ENCODE measurements at regions not wholly inside any gene's neighbourhood (a gene's known extent, or its start where the extent isn't known, plus 50 kb on each side); places are given as distances from the start of the nearest gene placed in this dataset.
"Not testable (repeated sequence)": the region's sequence is repeated elsewhere in the genome, so short reads cannot be mapped to it uniquely, and the experiment has no call there.

GRCh38 chr7:19339512-19339911 is 194.3 kb upstream of the FERD3L start:
- H3K4me3 ChIP-seq (ENCODE audit: low read length), result no peak overlapping the region
- peaks cover 3% of the 10 kb centered on the region for H3K9me3 ChIP-seq (ENCODE audit: control insufficient read depth, insufficient read depth, low read length)
- intact Hi-C loops (cut with micrococcal nuclease), result no loop called here
- DNase-seq, result no peak
- Mint-ChIP-seq H3K9me3 (peaks cover 0 to 2% of the 10 kb centered on the region in 2 donors), H3K36me3 (no peaks in the 10 kb centered on the region), H3K4me1 (no peaks in the 10 kb centered on the region), H3K27ac (no peak overlapping the region), H3K4me3 (no peak overlapping the region), H3K27me3 (ENCODE audit: low read depth in 2 of 2) (peaks cover 8 to 17% of the 10 kb centered on the region in 2 donors)
- no peaks in the 10 kb centered on the region for H3K4me1 ChIP-seq (ENCODE audit: control insufficient read depth, insufficient read depth, low read length)
- no peaks in the 10 kb centered on the region for H3K36me3 ChIP-seq (ENCODE audit: control insufficient read depth, insufficient read depth, low read length)
- WGBS (ENCODE audit: insufficient coverage), result 93% methylated on average over 11 of the region's 11 CpGs
- TF ChIP-seq, protein P1, sequence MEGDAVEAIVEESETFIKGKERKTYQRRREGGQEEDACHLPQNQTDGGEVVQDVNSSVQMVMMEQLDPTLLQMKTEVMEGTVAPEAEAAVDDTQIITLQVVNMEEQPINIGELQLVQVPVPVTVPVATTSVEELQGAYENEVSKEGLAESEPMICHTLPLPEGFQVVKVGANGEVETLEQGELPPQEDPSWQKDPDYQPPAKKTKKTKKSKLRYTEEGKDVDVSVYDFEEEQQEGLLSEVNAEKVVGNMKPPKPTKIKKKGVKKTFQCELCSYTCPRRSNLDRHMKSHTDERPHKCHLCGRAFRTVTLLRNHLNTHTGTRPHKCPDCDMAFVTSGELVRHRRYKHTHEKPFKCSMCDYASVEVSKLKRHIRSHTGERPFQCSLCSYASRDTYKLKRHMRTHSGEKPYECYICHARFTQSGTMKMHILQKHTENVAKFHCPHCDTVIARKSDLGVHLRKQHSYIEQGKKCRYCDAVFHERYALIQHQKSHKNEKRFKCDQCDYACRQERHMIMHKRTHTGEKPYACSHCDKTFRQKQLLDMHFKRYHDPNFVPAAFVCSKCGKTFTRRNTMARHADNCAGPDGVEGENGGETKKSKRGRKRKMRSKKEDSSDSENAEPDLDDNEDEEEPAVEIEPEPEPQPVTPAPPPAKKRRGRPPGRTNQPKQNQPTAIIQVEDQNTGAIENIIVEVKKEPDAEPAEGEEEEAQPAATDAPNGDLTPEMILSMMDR (IDR thresholded peaks at IDR 0.05), result no peak
- ATAC-seq, result no peak
- H3K27me3 ChIP-seq (ENCODE audit: control insufficient read depth, insufficient read depth, low read length), result no peaks in the 10 kb centered on the region
- no peak overlapping the region for H3K27ac ChIP-seq (ENCODE audit: low read length)

GRCh38 chr7:19338512-19338911 is 193.3 kb upstream of the FERD3L start:
- H3K4me1 Mint-ChIP-seq; H3K4me1 ChIP-seq (ENCODE audit: control insufficient read depth, insufficient read depth, low read length); H3K9me3 Mint-ChIP-seq; H3K9me3 ChIP-seq (ENCODE audit: control insufficient read depth, insufficient read depth, low read length); H3K27ac Mint-ChIP-seq; H3K36me3 ChIP-seq (ENCODE audit: control insufficient read depth, insufficient read depth, low read length); H3K27ac ChIP-seq (ENCODE audit: low read length); ATAC-seq; H3K4me3 Mint-ChIP-seq; H3K4me3 ChIP-seq (ENCODE audit: low read length); H3K27me3 ChIP-seq (ENCODE audit: control insufficient read depth, insufficient read depth, low read length); DNase-seq; H3K36me3 Mint-ChIP-seq; intact Hi-C loops (cut with micrococcal nuclease): not testable (repeated sequence)
- 70% methylated on average over 2 of the region's 3 CpGs for WGBS (ENCODE audit: insufficient coverage)
- H3K27me3 Mint-ChIP-seq (ENCODE audit: low read depth in 2 of 2), result peaks cover 11 to 22% of the 10 kb centered on the region in 2 donors

- H3K4me3 ChIP-seq (ENCODE audit: low read length), result no peak overlapping the region
- H3K4me1 Mint-ChIP-seq, result no peaks in the 10 kb centered on the region
- intact Hi-C loops (cut with micrococcal nuclease), result no loop called here
- peaks cover 3% of the 10 kb centered on the region for H3K9me3 ChIP-seq (ENCODE audit: control insufficient read depth, insufficient read depth, low read length)
- H3K9me3 Mint-ChIP-seq, result peaks cover 0 to 2% of the 10 kb centered on the region in 2 donors
- no peak for DNase-seq
- no peak for ATAC-seq
- H3K27me3 Mint-ChIP-seq (ENCODE audit: low read depth in 2 of 2), result peaks cover 9 to 23% of the 10 kb centered on the region in 2 donors
- H3K36me3 ChIP-seq (ENCODE audit: control insufficient read depth, insufficient read depth, low read length), result no peaks in the 10 kb centered on the region
- H3K27me3 ChIP-seq (ENCODE audit: control insufficient read depth, insufficient read depth, low read length), result no peaks in the 10 kb centered on the region
- H3K36me3 Mint-ChIP-seq, result no peaks in the 10 kb centered on the region
- WGBS (ENCODE audit: insufficient coverage), result 100% methylated on average over 1 of the region's 2 CpGs
- no peak overlapping the region for H3K27ac Mint-ChIP-seq
- H3K4me1 ChIP-seq (ENCODE audit: control insufficient read depth, insufficient read depth, low read length), result no peaks in the 10 kb centered on the region
- TF ChIP-seq, protein P1 (IDR thresholded peaks at IDR 0.05), result no peak
- H3K27ac ChIP-seq (ENCODE audit: low read length), result no peak overlapping the region
- no peak overlapping the region for H3K4me3 Mint-ChIP-seq
Observed at GRCh38 chr7:19336836-19337383, 191.7 kb upstream of the FERD3L start.

DNA sequence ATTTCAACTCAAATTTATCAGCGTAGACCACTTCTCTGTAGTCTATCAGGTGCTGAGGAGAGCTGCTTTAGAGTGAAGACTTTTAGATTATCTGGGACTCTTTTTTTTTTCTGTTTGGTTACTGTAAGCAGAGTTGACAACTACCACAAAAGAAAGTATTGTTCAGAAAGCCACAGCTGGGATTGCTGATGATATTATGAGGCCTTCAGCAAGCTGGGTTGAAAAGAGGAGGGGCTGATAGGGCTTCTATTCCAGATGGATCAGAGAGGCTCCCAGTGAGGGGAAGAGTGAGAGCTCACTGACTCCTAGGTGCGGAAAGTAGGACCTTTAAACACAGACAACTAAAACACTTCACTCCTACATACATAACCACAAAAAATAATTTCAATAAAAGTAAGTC is 188.5 kb upstream of the FERD3L start:
- no peak overlapping the region for H3K4me3 ChIP-seq (ENCODE audit: low read length)
- DNase-seq (no peak), ATAC-seq (no peak)
- Mint-ChIP-seq H3K4me1 (no peaks in the 10 kb centered on the region), H3K27me3 (ENCODE audit: low read depth in 2 of 2) (peaks cover 9 to 30% of the 10 kb centered on the region in 2 donors), H3K4me3 (no peak overlapping the region), H3K9me3 (peaks cover 0 to 2% of the 10 kb centered on the region in 2 donors), H3K27ac (no peak overlapping the region), H3K36me3 (no peaks in the 10 kb centered on the region)
- TF ChIP-seq, protein P1 (IDR thresholded peaks at IDR 0.05), result no peak
- H3K9me3 ChIP-seq (ENCODE audit: control insufficient read depth, insufficient read depth, low read length), result no peaks in the 10 kb centered on the region
- H3K36me3 ChIP-seq (ENCODE audit: control insufficient read depth, insufficient read depth, low read length), result no peaks in the 10 kb centered on the region
- no peak overlapping the region for H3K27ac ChIP-seq (ENCODE audit: low read length)
- WGBS (ENCODE audit: insufficient coverage), result 88% methylated on average over 1 of the region's 2 CpGs
- intact Hi-C loops (cut with micrococcal nuclease), result no loop called here
- no peaks in the 10 kb centered on the region for H3K4me1 ChIP-seq (ENCODE audit: control insufficient read depth, insufficient read depth, low read length)
- H3K27me3 ChIP-seq (ENCODE audit: control insufficient read depth, insufficient read depth, low read length), result no peaks in the 10 kb centered on the region

Measured in natural killer cell (primary cell).